Lower leg skin (tissue), 4 donors: ENCODE measurements at regions not wholly inside any gene's neighbourhood (a gene's known extent, or its start where the extent isn't known, plus 50 kb on each side); places are given as distances from the start of the nearest gene placed in this dataset.

ENCODE experiments used
- DNase-seq, 2 donors: peaks; one replicate each; pipeline ENCODE4 v3.0.0-alpha.2; 2019; ENCODE audit warnings: low spot score in 2 of 2
- H3K4me3 ChIP-seq: fragments of 200-600 bp; sonication (generic); 2 replicates; pipeline ENCODE4 v1.5.1; 2017; ENCODE audit warnings: mild to moderate bottlenecking, low read depth; ENCODE audit not compliant: poor library complexity, severe bottlenecking
- POLR2A ChIP-seq, 2 donors: fragments of 450-650 bp; IDR thresholded peaks; one replicate each; pipeline ENCODE4 v1.6.1; 2016 to 2017; ENCODE audit warnings: antibody characterized with exemption in 2 of 2, mild to moderate bottlenecking in 1 of 2, moderate library complexity in 1 of 2
- WGBS, 2 donors: methylation state at CpG; one replicate each; pipeline ENCODE4 v1.1.5; 2018; 5-methylcytosine and 5-hydroxymethylcytosine counted together
- intact Hi-C: fragments of 100-400 bp; cut with DNase I; formaldehyde crosslinking; loops from one replicate; pipeline ENCODE4 v1.15.0; 2023; ENCODE audit warnings: low total_unique reads
- TF ChIP-seq, protein P1 (sequence below), 3 donors: fragments of 450-650 bp; IDR thresholded peaks; one replicate each; pipeline ENCODE4 v1.5.1; 2016; ENCODE audit warnings: antibody characterized with exemption in 3 of 3, mild to moderate bottlenecking in 3 of 3, moderate library complexity in 2 of 3

- H3K4me3 ChIP-seq, result no peak overlapping the region
- DNase-seq, result no peak
- intact Hi-C loops, result no loop called here
- no peak for TF ChIP-seq POLR2A (IDR thresholded peaks at IDR 0.05)
- TF ChIP-seq, protein P1, sequence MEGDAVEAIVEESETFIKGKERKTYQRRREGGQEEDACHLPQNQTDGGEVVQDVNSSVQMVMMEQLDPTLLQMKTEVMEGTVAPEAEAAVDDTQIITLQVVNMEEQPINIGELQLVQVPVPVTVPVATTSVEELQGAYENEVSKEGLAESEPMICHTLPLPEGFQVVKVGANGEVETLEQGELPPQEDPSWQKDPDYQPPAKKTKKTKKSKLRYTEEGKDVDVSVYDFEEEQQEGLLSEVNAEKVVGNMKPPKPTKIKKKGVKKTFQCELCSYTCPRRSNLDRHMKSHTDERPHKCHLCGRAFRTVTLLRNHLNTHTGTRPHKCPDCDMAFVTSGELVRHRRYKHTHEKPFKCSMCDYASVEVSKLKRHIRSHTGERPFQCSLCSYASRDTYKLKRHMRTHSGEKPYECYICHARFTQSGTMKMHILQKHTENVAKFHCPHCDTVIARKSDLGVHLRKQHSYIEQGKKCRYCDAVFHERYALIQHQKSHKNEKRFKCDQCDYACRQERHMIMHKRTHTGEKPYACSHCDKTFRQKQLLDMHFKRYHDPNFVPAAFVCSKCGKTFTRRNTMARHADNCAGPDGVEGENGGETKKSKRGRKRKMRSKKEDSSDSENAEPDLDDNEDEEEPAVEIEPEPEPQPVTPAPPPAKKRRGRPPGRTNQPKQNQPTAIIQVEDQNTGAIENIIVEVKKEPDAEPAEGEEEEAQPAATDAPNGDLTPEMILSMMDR (IDR thresholded peaks at IDR 0.05), result no peak
Observed at GRCh38 chr2:155692106-155692505, 640.4 kb downstream of the NR4A2 start.

- intact Hi-C loops, result no loop called here
- 62 to 77% methylated on average over 2 of the region's 2 CpGs for WGBS, 2 donors
- TF ChIP-seq POLR2A (IDR thresholded peaks at IDR 0.05), result no peak
- TF ChIP-seq, protein P1 (IDR thresholded peaks at IDR 0.05), result no peak
- H3K4me3 ChIP-seq, result no peak overlapping the region
- no peak for DNase-seq
Observed at GRCh38 chr2:155690785-155691184, 641.7 kb downstream of the NR4A2 start.

- no peak for DNase-seq
- intact Hi-C loops, result no loop called here
- H3K4me3 ChIP-seq, result no peak overlapping the region
- 55 to 65% methylated on average over 4 of the region's 4 CpGs for WGBS, 2 donors
- TF ChIP-seq, protein P1 (IDR thresholded peaks at IDR 0.05), result no peak
- no peak for TF ChIP-seq POLR2A (IDR thresholded peaks at IDR 0.05)
Observed at GRCh38 chr2:155689791-155690190, 642.7 kb downstream of the NR4A2 start.

DNA sequence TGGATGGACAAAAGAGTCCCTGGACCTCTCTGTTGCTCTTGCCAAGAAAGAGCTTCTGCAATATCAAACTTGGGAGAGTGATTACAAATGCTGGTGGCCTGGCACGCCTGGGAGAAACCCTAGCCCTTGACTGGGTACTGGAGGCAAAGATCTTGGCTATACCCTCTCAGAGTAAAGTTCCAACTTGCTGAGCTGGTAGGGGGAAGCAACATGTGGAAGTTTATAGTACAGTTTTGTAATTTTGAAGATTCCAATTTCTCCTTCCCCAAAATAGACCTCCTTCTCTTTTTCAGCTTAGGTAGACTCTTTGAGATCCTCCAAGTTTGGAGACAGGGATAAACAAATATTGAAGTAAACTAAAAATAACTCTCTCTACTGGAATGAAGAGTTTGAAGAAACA, 645.3 kb downstream of the NR4A2 start:
- TF ChIP-seq POLR2A (IDR thresholded peaks at IDR 0.05), result no peak
- TF ChIP-seq, protein P1 (IDR thresholded peaks at IDR 0.05), result no peak
- WGBS, 2 donors, result 83 to 87% methylated on average over 1 of the region's 1 CpG
- no peak for DNase-seq
- no peak overlapping the region for H3K4me3 ChIP-seq
- intact Hi-C loops, result no loop called here

- no peak for DNase-seq
- 73 to 79% methylated on average over 2 of the region's 2 CpGs for WGBS, 2 donors
- TF ChIP-seq POLR2A (IDR thresholded peaks at IDR 0.05), result no peak
- TF ChIP-seq, protein P1 (IDR thresholded peaks at IDR 0.05), result no peak
- intact Hi-C loops, result no loop called here
- H3K4me3 ChIP-seq, result no peak overlapping the region
Observed at GRCh38 chr2:155679647-155680046, 652.9 kb downstream of the NR4A2 start.

GRCh38 chr2:155675920-155676319, 656.6 kb downstream of the NR4A2 start:
- DNase-seq, result no peak
- intact Hi-C loops, result no loop called here
- TF ChIP-seq, protein P1 (IDR thresholded peaks at IDR 0.05), result no peak
- no peak for TF ChIP-seq POLR2A (IDR thresholded peaks at IDR 0.05)
- WGBS, 2 donors, result 66 to 68% methylated on average over 2 of the region's 2 CpGs
- no peak overlapping the region for H3K4me3 ChIP-seq
